GM19239 (cell line): ENCODE measurements at regions not wholly inside any gene's neighbourhood (a gene's known extent, or its start where the extent isn't known, plus 50 kb on each side); places are given as distances from the start of the nearest gene placed in this dataset.
A peak's percentile ranks its signal among the peaks of the same experiment; 100 is the strongest.
"Not testable (repeated sequence)": the region's sequence is repeated elsewhere in the genome, so short reads cannot be mapped to it uniquely, and the experiment has no call there.

Experiments
- DNase-seq: peaks from one replicate; pipeline ENCODE4 v3.0.0; 2011; ENCODE audit warnings: low spot score; ENCODE audit not compliant: insufficient read length
- FAIRE-seq: peaks from 2 replicates; lab custom pipeline; 2011; peaks lifted over from hg19 to GRCh38; lab: Jason Lieb, UNC

DNA sequence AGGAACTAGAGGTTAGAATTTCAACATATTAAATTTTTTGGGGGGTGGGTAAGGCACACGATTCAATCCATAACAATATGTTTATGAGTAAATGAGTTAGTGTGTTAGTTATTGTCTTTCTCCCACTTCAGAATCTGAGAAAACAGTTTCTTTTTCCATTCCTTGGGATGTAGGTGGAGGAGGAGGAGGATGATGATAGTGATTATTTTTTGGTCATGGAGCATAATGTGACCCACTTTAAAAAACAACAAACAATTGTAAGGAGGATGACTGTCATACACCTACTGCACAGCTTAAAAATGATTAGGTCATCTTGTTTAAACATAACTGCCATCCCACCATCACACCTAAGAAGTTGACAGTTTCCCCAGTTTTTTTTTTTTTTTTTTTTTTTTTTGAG, 148.7 kb downstream of the CDRT15L2 start:
- DNase-seq: no peak
- no peak for FAIRE-seq

DNA sequence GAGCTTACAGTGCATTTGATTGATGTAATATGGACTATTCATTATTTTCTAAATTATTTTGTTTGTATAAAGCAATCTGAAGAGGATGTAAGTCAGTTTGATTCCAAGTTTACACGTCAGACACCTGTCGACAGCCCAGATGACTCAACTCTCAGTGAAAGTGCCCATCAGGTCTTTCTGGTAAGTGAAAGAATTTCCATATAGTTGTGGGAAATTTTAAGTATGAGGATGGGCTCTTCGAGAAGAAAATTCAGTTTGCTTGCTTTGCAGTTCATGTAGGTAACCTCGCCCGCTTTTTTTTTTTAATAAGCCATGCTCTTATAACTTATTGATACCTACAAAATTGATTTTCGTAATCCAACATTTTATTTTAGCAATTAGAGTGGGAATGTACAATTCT, 151.6 kb downstream of the CDRT15L2 start:
- FAIRE-seq, DNase-seq: not testable (repeated sequence)

DNA sequence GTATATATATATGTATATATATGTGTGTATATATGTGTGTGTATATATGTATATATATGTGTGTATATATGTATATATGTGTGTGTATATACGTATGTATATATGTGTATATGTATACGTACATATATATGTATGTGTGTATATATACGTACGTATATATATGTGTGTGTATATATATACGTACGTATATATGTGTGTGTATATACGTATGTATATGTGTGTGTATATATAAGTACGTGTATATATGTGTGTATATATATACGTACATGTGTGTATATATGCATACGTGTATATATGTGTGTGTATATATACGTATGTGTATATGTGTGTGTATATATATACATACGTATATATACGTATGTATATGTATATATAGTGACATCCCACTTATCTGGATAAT, 154.4 kb downstream of the CDRT15L2 start:
- FAIRE-seq (no peak), DNase-seq (no peak)

- no peak for DNase-seq
- FAIRE-seq: peak; percentile 51
Observed at GRCh38 chr17:20735796-20736195, 156.3 kb downstream of the CDRT15L2 start.

DNA sequence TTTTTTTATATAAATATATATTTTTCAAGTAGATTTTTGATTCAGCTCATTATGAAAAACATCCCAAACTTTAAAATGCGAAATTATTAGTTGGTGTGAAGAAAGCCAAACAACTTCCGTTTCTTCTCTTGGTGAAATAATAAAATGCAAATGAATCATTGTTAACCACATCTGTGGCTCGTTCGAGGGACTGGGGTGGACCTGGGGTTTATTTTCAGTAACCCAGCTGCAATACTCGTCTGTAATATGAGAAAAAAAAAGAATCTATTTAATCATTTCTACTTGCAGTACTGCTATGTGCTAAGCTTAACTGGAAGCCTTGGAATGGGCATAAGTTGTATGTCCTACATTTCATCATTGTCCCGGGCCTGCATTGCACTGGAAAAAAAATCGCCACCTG, 158.1 kb downstream of the CDRT15L2 start:
- not testable (repeated sequence) for DNase-seq, FAIRE-seq

GRCh38 chr17:20771104-20771503, 191.6 kb downstream of the CDRT15L2 start:
- FAIRE-seq (no peak), DNase-seq (no peak)

DNA sequence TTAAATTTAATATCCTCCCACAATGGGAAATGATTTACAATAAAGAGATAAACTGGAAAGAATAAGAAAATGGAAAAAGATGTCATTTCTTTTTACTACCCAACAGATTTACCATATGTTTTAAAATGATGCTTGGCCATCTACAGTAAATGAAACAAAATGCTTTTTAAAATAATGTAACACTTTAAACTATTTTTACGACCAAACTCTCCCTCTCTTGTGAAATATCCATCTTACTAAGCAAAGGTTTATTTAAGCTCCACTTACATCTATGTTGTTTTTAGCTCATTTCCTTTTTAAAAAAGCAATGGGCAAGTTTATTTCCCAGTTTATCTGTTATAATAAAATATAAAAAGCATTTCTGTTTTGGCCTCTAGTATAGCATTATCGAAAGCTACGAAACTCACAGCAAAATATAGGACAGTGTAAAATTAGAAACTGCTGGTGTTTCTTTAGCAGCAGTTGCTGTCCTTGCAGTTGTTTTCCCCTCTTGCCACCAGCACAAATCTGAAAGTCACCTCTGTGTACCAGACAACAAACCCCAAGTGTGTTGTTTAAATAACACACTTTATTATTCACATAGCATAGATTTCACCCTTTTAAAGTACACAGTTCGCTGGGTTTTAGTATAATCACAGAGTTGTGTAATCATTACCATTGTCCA, 195.1 kb downstream of the CDRT15L2 start:
- FAIRE-seq: no peak

DNA sequence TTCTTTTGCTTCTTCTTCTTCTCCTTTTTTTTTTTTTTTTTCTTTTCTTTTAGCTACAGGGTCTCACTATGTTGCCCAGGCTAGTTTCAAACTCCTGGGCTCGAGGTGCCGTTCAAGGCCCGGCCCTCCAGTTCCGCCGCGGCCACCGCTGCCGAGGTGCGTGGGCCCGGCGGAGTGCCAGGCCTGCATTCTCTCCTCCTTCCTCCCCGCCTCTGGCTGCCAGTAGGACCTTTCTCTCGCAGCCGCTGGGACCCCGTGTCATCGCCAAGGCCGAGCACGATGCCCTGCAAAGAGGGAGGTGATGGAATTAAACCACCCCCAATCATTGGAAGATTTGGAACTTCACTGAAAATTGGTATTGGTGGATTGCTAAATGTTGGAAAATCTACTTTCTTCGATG, 195.8 kb downstream of the CDRT15L2 start:
- no peak for FAIRE-seq

More for the DNA sequence above, 195.1 kb downstream of the CDRT15L2 start:
- DNase-seq: no peak

GRCh38 chr17:20779521-20779920, 200.0 kb downstream of the CDRT15L2 start:
- FAIRE-seq: no peak
- DNase-seq: no peak

More for the DNA sequence above, 195.8 kb downstream of the CDRT15L2 start:
- no peak for DNase-seq

DNA sequence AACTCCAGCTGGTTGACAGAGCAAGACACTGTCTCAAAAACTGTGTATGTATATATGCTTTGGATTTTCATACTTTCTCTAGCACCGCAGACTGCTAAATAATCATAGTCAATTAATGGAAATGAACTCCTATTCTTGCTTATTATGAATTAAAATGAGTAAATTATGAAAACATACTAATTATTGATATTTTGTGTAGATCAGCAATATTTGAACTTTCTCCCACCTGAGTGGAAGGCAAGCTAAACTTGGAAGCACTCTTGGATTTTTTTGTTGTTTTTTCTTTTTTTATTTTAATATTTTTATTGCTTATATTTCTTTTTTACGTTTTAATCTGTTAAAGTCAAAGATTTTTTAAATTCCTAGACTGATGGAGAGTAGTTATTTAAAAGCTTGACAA, 201.7 kb downstream of the CDRT15L2 start:
- DNase-seq: no peak
- FAIRE-seq: no peak

DNA sequence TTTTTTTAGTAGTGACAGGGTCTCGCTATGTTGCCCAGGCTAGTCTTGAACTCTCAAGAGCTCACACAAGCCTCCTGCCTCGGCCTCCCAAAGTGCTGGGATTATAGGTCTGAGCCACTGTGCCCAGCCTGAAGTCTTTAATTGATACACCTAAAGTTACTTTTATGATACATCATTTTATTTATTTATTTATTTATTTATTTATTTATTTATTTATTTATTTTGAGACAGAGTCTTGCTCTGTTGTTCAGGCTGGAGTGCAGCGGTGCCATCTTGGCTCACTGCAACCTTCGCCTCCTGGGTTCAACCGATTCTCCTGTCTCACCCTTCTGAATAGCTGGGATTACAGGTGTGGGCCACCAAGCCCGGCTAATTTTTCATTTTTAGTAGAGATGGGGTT, 202.3 kb downstream of the CDRT15L2 start:
- DNase-seq, FAIRE-seq: not testable (repeated sequence)

- FAIRE-seq (no peak), DNase-seq (no peak)
Observed at GRCh38 chr17:20783091-20783490, 203.6 kb downstream of the CDRT15L2 start.

DNA sequence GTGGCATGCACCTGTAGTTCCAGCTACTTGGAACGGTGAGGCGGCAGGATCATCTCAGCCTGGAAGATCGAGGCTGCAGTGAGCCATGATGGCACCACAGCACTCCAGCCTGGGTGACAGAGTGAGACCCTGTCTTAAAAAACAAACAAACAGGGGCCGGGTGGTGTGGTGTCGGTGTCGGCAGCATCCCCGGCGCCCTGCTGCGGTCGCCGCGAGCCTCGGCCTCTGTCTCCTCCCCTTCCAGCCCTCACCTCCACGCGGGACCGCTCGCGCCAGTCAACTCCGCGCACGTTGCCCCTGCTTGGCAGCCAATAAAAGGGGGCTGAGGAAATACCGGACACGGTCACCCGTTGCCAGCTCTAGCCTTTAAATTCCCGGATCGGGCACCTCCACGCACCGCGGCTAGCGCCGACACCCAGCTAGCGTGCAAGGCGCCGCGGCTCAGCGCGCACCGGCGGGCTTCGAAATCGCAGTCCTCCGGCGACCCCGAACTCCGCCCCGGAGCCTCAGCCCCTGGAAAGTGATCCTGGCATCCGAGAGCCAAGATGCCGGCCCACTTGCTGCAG, 204.7 kb downstream of the CDRT15L2 start:
- DNase-seq (no peak), FAIRE-seq (no peak)

DNA sequence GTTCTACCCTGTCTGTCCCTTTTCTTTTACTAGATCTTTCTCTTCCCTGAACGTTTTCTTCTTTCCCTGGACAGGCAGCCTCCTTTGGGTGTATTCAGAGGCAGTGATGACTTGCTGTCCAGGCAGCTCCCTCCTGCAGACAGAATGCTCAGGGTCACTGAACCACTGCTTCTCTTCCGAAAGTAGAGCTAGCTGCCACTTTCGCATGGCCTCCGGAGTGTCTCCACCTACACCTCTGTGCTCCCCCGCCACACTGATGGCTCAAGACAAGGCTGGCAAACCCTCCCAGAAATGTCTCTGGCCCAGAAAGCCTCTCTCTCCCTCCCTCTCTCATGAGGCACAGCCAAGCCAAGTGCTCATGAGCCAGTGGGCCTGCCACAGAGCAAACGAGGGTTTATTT, 207.8 kb downstream of the CDRT15L2 start:
- DNase-seq: no peak
- FAIRE-seq: no peak

DNA sequence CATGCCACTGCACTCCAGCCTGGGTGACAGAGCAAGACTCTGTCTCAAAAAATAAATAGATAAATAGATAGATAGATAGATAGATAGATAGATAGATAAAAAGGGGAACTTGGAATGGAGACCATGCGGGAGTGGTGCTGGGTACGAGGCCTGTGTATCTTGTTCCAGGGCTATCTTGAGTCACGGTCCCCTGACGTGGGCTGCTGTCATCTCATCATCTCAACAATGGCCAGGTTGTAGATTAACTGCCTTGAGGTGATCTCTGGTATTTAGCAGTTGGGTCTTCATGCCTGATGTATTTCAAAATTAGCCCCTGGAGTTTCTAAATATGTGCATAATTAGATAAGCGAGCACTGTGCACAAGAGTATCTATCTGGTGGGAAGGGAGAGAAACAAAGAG, 212.1 kb downstream of the CDRT15L2 start:
- no peak for DNase-seq
- FAIRE-seq: no peak

DNA sequence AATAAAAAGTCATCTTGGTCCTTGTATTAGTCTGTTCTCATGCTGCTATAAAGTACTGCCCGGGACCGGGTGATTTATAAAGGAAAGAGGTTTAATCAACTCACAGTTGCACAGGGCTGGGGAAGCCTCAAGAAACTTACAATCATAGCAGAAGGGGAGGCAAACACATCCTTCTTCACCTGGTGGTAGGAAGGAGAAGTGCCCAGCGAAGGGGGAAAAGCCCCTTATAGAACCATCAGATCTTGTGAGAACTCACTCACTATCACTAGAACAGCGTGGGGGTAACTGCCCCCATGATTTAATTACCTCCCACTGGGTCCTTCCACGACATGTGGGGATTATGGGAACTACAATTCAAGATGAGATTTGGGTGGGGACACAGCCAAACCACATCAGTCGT, 215.0 kb downstream of the CDRT15L2 start:
- not testable (repeated sequence) for FAIRE-seq, DNase-seq

GRCh38 chr17:20797292-20797691, 217.8 kb downstream of the CDRT15L2 start:
- DNase-seq: no peak
- no peak for FAIRE-seq

DNA sequence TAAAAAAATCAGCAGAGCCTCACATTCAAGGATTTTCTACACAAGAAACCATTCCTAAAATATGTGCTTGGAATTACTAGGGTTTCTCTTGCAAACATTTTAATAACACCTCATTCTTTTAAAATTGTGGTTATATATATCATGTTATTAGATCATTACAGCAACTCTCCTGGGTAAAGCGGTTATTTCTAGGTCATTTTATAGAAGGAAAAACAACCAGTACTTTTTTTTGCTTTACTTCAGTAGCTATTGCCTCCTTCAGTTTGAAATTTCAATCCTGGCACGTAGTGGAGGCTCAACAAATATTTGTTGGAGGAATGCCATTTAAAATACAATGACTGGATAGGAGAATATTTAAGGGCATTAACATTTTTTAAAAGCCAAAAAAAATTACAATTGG, 220.6 kb downstream of the CDRT15L2 start:
- no peak for DNase-seq
- no peak for FAIRE-seq

DNA sequence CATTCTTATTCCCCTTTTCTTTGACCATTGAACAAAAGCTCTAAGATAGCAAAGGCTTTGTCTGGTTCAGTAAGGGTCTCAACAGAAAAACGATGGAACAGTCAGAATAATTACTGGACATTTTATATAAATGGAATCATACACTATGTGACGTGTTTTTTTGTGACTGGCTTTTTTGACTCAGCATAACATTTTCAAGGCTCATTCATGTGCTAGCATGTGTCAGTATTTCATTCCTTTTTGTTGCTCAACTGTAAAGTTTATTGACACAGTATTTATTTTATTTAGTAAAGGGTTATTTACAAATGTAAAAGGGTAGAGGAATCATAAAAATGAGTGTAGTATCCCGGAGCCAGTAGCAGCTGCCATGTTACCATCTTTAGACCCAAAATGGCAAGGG, 226.2 kb downstream of the CDRT15L2 start:
- FAIRE-seq: no peak
- no peak for DNase-seq

DNA sequence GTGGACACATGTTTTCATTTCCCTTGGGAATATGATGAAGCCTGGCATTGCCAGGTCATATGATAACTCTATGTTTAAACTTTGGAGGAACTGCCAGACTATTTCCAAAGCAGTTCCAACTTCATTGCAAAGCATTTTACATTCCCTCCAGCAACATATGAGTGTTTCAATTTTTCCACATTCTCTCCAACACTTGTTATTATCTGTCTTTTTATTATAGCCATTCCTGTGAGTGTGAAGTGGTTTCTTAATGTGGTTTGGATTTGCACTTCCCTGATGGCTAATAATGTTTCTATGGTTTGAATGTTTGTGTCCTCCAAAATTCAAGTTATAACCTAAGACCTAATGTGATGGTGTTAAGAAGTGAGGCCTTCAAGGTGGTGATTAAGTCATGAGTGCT, 228.0 kb downstream of the CDRT15L2 start:
- FAIRE-seq, DNase-seq: not testable (repeated sequence)

DNA sequence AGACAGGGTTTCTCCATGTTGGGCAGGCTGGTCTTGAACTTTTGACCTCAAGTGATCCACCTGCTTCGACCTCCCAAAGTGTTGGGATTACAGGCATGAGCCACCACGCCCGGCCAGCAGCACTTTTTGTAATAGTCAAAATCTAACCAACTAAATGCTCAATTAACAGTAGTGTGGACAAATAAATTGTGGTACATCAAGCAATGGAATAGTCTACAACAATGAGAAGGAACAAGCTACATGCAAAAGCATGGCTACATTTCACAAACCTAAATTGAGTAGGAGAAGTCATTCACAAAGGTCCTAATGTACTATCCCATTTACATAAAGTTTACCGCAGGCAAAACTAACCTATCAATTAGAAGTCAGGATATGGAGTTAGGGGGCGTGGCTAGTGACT, 227.4 kb downstream of the USP22 start:
- DNase-seq, FAIRE-seq: not testable (repeated sequence)

DNA sequence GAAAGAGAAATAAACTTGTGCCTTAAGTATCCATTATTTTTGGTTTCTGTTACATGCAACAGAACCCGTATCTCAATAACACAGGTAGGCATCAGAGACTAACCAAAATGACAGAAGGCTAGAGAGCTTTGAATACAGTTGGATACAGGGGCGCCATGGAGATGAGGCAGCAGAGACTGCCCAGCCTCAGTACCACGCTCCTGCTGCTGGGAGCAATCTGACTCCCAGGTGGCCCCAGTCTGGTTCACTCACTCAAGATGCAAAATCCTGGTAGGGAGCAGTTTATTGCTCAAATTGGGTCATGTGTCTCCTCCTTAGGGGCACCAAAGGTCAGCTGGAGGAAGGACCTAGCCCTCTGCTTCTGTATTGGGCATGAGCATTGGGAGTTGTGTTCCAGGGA, 218.9 kb downstream of the USP22 start:
- FAIRE-seq (no peak), DNase-seq (no peak)
